IPS-18c (cell line): ENCODE measurements at regions not wholly inside any gene's neighbourhood (a gene's known extent, or its start where the extent isn't known, plus 50 kb on each side); places are given as distances from the start of the nearest gene placed in this dataset.

Experiments used
- H3K4me3 ChIP-seq: 2 replicates; pipeline ENCODE4 v1.7.0; 2013; ENCODE audit warnings: low read depth, mild to moderate bottlenecking, low read length, moderate library complexity; ENCODE audit not compliant: insufficient read depth
- H3K9me3 ChIP-seq: one replicate; pipeline ENCODE4 v1.6.1; 2013; ENCODE audit warnings: mild to moderate bottlenecking, low read length, moderate library complexity; ENCODE audit not compliant: control insufficient read depth, insufficient read depth

DNA sequence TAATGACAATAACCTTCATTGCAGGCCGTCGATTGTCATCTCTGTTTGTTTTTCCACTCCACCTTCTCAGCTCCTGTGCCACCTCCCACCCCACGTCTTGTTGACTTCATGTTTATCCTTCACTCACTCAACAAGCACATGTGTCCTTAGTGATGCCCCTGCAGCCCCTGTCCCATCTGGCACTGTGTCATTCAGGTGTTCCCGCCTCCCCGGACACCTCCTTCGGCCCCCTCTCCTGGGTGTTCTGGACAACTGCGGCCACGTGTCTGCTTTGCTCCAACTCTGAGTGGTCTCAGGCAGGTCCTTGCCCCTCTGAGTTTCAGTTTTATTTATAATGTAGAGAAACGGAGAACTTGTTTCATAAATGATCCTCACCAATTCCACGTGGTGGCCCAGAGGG is 91.0 kb upstream of the COL5A1 start:
- Histone ChIP-seq H3K4me3 (no peak overlapping the region), H3K9me3 (no peaks in the 10 kb centered on the region)

DNA sequence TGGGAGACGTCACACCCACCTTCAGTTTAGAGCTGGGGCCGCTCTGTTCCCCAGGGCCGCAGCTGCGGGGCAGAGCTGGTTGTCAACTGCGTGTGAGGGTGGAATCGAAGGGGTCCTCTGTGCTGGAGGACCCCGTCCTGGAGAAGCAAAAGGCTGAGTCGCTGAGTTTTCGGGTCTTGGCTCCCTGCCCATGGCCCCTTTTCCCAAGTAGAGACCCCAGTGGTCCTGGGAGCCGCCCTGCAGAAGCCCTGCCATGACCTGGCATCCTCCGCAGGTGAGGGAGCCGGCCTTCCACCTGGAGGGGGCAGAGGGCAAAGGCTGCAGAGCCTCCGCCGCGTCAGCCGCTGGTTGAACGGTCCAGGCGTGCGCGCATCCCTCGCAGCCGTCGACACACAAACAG is 90.4 kb upstream of the COL5A1 start:
- Histone ChIP-seq H3K9me3 (no peaks in the 10 kb centered on the region), H3K4me3 (no peak overlapping the region)

DNA sequence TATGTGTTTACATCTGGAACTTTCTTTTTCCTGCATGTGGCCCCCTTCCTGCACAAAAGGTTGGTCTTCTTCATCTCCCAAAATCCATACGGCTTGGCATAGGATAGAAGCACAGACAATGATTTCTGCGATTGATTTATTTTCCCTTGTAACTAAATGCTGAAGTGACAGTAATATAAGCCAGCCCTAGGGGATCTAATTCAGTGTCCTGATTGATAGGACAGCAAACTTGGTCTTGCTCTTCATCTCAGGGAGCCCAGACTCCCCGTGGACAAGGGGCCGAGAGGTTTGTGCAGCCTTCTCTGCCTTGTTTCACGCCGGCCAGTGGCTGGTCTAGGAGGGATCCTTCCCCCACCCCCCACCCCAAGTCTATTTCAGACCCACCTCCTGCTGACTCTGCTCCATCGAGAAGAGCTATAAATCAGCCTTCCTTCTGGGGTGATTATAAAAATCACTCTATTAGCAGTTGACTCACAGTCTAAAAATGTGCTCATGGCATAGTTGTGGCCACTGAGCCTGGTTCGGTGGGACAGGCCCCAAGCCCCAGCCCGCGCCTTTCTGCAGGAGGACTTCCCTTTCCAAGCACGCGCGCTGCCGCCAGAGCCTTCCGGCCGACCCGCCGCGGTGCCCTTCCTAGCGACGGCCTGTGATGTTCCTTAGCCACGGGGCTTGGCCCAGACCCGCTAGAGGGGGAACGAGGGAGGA is 89.8 kb upstream of the COL5A1 start:
- Histone ChIP-seq H3K9me3 (no peaks in the 10 kb centered on the region), H3K4me3 (no peak overlapping the region)

DNA sequence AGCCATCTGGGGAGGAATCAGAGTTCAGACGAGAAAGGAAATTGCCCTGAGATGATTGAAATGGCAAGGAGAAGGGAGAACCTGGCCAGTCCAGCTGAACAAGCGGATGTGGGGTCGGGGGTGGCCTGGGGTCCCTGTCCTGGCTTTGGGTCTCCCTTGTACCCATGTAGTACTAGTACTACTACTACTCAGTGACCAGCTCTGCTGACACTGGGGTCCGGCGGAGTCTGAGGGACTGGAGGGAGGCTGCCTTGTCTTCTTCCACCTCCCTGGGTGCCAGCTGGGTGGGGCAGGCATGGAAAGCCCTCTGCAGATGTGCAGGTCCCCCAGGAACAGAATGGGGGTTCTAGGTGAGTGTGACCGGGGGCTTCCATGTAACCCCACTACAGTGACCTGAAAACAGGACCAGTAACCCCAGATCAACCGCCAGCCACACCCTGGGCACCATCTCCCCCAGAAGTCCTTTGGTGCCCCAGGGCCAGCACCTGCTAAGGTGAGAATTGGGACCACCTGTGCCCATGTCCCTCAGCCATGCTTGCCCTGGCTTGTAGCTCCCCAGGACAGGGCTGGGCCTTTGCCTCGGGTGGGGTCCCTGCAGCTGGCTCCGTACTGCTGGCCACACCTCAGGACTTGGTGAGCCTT is 89.1 kb upstream of the COL5A1 start:
- no peaks in the 10 kb centered on the region for H3K9me3 ChIP-seq
- no peak overlapping the region for H3K4me3 ChIP-seq

DNA sequence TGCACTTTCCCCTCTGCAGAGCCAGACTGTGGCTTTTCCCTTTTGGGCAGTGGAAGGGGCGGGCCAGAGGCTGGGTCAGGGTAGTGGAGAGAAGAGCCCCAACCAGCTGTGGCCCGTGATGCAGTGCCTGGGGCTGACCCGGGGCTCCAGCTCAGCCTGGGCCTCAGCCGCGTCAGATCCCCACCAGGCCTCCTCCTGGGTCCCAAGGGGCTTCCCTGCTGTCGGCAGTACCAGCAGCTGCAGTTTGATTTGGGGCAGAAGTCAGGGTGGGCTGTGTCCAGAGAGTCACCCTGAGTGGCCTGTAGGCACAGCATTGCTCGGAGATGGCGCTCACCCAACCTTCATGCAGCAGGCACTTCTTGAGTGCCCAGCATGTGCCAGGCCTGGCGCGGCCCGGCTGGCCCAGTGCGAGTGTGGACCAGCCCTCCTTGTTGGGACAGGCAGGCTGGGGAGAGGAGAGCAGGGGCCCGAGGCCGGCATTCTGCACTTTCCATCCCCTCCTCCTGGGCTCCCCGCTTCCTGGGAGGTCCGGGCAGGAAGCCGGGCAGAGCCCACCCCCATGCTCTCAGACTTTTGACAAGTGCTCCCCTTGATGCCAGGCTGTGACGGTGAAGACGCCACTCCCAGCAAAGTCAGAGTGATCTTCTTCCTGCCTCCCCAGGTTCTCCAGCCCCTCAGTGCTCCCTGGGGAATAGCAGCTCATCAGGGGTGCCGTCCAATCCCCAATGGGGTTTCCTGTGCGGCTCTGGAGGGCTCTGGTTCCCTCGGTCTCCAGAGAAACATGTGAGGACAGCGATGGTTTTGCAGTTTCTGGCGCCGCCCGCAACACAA is 88.3 kb upstream of the COL5A1 start:
- H3K9me3 ChIP-seq: no peaks in the 10 kb centered on the region
- H3K4me3 ChIP-seq: no peak overlapping the region

DNA sequence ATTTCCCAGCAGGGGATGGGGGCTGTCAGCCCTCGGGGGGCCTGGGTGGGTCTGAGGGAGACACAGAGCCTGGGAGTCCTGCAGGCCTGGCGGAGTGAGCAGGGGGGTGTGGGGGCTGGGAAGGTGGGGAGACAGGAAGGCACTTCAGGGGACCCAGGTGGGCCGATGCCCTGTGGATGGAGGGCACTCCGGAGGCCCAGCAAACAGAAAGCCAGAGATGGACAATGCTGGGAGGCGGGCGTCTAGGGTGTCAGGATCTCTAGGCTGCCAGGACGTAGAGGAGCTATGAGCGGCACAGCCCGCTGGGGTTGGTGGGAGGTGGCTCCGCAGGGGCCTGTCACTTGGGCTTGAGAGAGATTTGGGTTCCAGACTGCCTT is 87.6 kb upstream of the COL5A1 start:
- no peak overlapping the region for H3K4me3 ChIP-seq
- H3K9me3 ChIP-seq: no peaks in the 10 kb centered on the region

DNA sequence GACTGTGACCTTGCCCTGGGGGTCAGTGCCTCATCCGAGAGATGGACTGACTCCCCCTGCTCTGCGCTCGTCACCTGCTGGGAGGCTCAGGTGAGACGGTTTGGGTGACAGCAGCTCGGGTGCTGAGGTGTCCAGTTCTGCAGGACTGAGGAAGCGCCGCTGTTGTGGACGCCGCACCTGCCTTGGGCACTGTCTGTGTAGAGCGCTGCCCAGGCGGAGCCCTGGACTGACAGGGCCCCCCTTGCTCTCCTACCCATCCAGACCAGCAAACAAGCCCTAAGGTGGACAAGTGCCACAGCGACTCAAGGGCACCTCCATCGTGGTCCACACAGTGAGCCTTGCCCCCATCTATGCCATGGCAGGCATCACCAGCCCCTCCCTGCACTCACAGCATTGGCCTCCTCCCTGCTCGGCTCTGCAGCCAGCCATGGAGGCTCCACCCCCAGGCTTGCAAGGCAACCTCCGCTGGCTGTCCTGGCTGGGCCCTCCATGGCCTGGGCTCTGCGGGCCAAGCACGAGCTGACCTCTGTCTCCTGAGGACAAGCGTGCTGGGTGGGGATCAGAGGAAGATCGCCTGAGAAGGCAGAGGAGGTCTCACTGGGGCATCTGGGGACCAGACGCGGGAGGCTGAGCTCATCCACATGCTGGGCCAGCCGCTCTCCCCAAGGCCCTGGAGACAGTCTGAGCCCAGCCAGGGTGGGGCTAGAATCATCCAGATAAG is 87.1 kb upstream of the COL5A1 start:
- H3K4me3 ChIP-seq: no peak overlapping the region
- no peaks in the 10 kb centered on the region for H3K9me3 ChIP-seq

DNA sequence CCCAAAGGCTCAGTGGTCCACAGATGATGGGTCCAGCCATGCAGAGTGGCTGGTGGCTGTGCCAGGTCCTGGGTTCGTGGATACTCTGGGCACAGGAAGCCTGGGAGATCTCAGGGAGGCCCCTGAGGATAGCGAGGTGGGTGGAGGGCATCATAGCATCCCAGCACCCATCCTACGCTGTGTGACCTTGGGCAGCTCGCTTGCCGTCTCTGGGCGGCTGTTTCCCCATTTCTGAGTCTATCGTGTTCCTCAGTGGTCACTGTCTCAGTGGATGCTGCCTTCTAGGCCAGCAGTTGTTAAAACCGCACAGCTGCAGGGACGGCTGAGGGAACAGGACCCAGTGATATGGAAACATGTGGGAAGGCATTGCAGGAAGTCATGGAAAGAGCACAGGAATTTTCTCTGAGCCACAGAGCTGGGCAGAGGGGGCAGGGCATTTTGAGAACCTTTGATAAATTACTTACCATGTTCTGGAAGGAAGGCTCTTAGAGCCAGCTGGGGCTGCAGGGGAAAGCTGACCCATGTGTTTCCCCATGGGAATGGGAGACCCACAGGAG is 86.4 kb upstream of the COL5A1 start:
- Histone ChIP-seq H3K9me3 (no peaks in the 10 kb centered on the region), H3K4me3 (no peak overlapping the region)

DNA sequence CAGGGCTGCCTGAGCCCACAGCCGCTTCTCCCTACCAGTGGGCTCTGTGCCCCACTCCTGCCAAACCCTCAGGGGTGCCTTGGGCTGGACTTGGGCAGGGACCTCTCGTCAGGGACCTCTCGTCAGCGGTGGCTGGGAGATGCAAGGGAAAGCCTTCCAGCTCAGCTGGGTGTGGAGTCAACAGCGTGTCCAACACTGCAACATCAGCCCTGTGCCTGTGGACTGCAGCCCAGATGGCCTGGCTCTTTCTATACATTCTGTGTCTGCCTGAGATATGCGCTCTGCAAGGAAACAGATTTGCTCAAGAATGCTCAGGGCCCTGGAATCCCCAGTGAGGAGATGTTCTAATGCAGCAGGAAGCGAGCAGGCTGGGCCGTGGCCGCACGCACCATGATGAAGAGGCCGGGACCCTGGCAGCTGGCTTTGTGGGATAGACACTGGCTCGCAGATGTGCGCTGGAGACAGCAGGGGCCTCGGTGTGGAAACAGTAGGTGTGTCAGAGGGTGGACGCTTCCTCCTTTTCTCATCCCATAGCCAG is 85.0 kb upstream of the COL5A1 start:
- H3K4me3 ChIP-seq: no peak overlapping the region

DNA sequence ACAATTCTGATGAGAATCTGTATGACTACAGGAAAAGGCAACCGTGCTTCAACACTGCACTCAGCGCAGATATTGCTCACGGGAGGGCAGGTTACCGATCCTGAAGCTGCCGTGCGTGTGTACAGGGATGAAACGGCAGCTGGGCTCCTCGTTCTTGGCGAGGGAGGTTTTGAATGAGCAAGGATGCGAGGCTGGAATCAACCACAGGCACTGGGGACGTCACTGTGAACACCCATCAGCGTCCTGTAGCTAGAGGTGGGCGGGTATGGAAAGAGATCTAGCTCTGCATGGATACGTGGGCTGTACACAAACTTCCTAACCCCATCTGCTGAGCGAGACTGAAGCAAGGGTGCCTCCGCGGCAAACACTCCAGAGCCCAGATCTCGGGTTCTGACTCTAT is 84.3 kb upstream of the COL5A1 start:
- Histone ChIP-seq H3K9me3 (no peaks in the 10 kb centered on the region), H3K4me3 (no peak overlapping the region)

More for the DNA sequence above, 85.0 kb upstream of the COL5A1 start:
- no peaks in the 10 kb centered on the region for H3K9me3 ChIP-seq

DNA sequence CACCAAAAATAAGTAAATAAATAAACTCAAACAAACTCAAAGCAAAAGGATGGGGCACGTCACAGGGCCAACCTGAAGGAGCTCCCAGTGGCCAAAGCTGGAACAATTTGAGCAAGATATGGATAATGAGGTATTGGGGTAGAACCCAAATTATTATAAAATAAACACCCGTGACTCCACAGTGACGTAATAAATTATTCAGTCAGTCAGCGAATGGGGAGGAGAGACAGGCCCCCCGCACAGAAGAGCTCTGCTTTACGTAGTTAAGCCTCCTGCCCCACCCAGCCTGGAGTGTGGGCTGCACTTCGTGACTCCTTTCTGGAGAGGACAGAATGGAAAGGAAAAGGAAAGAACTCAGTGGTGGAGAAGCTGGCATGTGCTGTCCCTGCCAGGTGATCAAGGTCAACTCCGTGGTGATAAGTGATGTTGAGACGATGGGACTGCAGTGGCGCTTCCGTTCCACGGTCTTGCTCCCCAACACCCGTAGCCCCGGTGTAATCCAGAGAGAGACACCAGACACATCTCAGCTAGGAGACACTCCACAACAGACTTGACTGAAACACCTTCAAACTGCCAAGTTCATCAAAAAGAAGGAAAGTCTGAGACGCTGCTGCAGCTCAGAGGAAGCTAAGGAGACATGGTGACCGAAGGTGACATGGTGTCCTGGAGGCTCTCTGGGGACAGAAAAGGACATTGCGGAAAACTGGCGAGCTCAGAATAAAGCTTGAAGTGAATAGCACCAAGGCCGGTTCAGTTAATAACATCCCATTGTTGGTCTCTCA is 83.3 kb upstream of the COL5A1 start:
- Histone ChIP-seq H3K4me3 (no peak overlapping the region), H3K9me3 (peaks cover under 1% of the 10 kb centered on the region)

DNA sequence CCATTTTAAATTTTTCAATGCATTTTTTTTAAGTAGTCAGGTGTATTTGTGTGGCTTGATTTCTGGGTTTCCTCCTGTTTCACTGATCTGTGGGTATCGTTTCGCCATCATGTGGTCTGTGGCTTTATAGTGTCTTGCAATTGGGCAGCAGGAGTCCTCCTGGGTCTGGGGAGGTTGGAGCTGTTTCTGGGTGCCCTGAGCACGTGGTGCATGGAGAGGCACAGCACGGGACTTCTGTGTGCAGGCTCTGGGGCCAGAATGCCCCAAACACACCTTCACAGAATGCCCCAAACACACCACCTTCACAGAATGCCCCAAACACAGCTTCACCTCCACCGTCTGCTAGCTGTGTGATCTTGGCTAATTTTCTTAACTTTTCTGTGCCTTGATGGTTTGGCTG is 82.6 kb upstream of the COL5A1 start:
- Histone ChIP-seq H3K9me3 (peaks cover 2% of the 10 kb centered on the region), H3K4me3 (no peak overlapping the region)

DNA sequence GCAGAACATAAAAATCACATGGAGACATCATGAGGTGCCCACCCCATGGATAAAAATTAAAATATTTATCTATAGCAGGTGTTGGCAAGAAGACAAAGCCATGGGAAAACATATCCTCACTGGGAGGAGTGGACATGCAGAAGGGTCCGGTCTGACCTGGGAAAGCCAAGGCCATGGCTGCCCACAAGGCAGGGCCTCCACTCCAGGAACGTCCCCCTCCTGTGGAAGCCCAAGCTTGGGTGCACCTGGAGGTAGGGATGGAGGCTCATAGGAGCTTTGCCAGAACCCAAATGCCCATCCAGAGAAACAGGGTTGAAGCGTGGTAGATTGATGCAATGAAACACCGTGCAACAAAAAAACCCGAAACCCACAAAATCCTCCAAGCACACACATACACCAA is 81.4 kb upstream of the COL5A1 start:
- Histone ChIP-seq H3K9me3 (peaks cover 2% of the 10 kb centered on the region), H3K4me3 (no peak overlapping the region)

DNA sequence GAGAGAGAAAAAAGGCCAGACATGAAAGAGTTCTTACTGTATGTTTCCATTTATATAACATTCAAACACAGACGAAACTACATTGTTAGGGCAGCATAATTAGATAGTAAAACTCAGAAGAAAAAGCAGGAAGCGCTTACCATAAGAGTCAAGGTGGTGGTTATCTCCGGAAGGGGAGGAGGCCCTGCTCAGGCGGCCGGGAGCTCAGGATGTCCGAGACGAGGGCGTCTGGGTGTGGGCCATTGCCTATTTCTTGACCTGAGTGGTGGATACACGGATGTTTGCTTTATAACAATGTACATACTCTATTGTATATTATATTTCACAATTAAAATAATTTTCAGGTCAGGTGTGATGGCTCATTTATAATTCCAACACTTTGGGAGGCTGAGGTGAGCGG is 80.9 kb upstream of the COL5A1 start:
- peaks cover 2% of the 10 kb centered on the region for H3K9me3 ChIP-seq
- no peak overlapping the region for H3K4me3 ChIP-seq

DNA sequence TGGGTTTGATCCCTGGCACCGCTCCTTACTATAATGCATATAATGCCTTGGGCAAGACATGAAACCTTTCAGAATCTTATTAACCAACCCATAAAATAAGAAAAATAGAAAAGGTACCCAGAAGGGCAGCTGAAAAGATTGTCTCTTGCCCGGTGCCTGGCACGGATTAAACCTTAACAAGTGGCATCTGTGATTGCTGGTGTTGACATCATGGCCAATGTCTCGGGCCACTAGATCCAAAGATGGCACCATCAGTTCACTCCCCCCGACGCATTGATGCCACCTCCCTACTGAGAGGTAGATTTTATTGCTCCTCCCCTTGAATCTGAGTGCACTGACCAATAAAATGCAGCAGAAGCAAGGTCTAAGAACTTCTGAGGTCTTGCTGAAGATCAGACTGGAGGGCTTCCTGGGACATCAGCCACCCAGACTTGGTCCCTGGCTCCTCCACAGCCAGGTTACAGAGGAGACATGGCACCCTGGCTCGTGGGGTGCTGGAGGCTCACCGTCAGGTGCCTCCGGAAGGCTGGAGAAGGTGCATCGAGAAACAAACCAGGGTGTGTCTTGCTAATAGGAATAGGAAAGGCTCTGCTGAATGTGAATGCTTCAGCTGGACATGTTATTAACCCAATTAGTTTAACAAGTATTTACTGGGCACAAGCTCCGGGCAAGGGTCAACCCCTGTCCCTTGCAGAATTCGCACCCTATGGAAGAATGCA is 80.0 kb upstream of the COL5A1 start:
- Histone ChIP-seq H3K9me3 (peaks cover 2% of the 10 kb centered on the region), H3K4me3 (no peak overlapping the region)
